H9 (cell line): ENCODE measurements at regions not wholly inside any gene's neighbourhood (a gene's known extent, or its start where the extent isn't known, plus 50 kb on each side); places are given as distances from the start of the nearest gene placed in this dataset.

Experiments
- DNase-seq: peaks from one replicate; pipeline ENCODE4 v3.0.0-alpha.2; 2017
- H2AFZ ChIP-seq: one replicate; pipeline ENCODE4 v1.6.1; 2013; ENCODE audit warnings: mild to moderate bottlenecking, low read length, control low read depth, moderate library complexity
- H2AK5ac ChIP-seq: 2 replicates; pipeline ENCODE4 v1.6.1; 2013; ENCODE audit warnings: low read length, control low read depth, mixed read lengths; ENCODE audit not compliant: insufficient read length
- H2BK120ac ChIP-seq: one replicate; pipeline ENCODE4 v1.6.1; 2013; ENCODE audit warnings: low read depth, mild to moderate bottlenecking, low read length, control low read depth, inconsistent platforms; ENCODE audit not compliant: poor library complexity, severe bottlenecking
- H2BK12ac ChIP-seq: 2 replicates; pipeline ENCODE4 v1.6.1; 2013; ENCODE audit warnings: low read length, control low read depth, mixed read lengths, low read depth; ENCODE audit not compliant: insufficient read length
- H2BK15ac ChIP-seq: 2 replicates; pipeline ENCODE4 v1.6.1; 2013; ENCODE audit warnings: low read depth, low read length, control low read depth
- H2BK20ac ChIP-seq: one replicate; pipeline ENCODE4 v1.6.1; 2013; ENCODE audit warnings: low read depth, mild to moderate bottlenecking, low read length, control low read depth, inconsistent platforms; ENCODE audit not compliant: poor library complexity, severe bottlenecking
- H2BK5ac ChIP-seq: 2 replicates; pipeline ENCODE4 v1.6.1; 2013; ENCODE audit warnings: low read length, control low read depth, mixed read lengths; ENCODE audit not compliant: insufficient read length
- H3K14ac ChIP-seq: 2 replicates; pipeline ENCODE4 v1.6.1; 2013; ENCODE audit warnings: low read length, control low read depth; ENCODE audit not compliant: insufficient read depth
- H3K18ac ChIP-seq: 2 replicates; pipeline ENCODE4 v1.6.1; 2013; ENCODE audit warnings: low read depth, mild to moderate bottlenecking, mixed read lengths, low read length, control low read depth; ENCODE audit not compliant: insufficient read length
- H3K23ac ChIP-seq: 2 replicates; pipeline ENCODE4 v1.6.1; 2013; ENCODE audit warnings: low read length, control low read depth, mixed read lengths, low read depth; ENCODE audit not compliant: insufficient read length
- H3K23me2 ChIP-seq: 2 replicates; pipeline ENCODE4 v1.6.1; 2013; ENCODE audit warnings: low read depth, mild to moderate bottlenecking, mixed read lengths, low read length, control low read depth; ENCODE audit not compliant: insufficient read length, poor library complexity, severe bottlenecking
- H3K27ac ChIP-seq: 2 replicates; pipeline ENCODE4 v1.5.1; 2013; ENCODE audit warnings: low read length, control low read depth, mixed read lengths, low read depth; ENCODE audit not compliant: insufficient read length
- H3K27me3 ChIP-seq: 2 replicates; pipeline ENCODE4 v1.6.1; 2013; ENCODE audit warnings: low read length, control low read depth, inconsistent platforms; ENCODE audit not compliant: insufficient read depth
- H3K4ac ChIP-seq: 2 replicates; pipeline ENCODE4 v1.6.1; 2013; ENCODE audit warnings: low read depth, mild to moderate bottlenecking, control low read depth, inconsistent platforms, low read length, moderate library complexity
- H3K4me1 ChIP-seq: 2 replicates; pipeline ENCODE4 v1.6.1; 2013; ENCODE audit warnings: low read length, control low read depth, inconsistent platforms; ENCODE audit not compliant: insufficient read depth
- H3K4me2 ChIP-seq: 2 replicates; pipeline ENCODE4 v1.6.1; 2013; ENCODE audit warnings: low read length, control low read depth, mixed read lengths; ENCODE audit not compliant: insufficient read length, insufficient read depth
- H3K56ac ChIP-seq: 2 replicates; pipeline ENCODE4 v1.6.1; 2013; ENCODE audit warnings: low read depth, mild to moderate bottlenecking, mixed read lengths, low read length, control low read depth; ENCODE audit not compliant: insufficient read length
- H3K79me1 ChIP-seq: 2 replicates; pipeline ENCODE4 v1.6.1; 2013; ENCODE audit warnings: low read depth, mild to moderate bottlenecking, moderate library complexity, low read length, control low read depth, inconsistent platforms; ENCODE audit not compliant: insufficient read depth, poor library complexity, severe bottlenecking
- H3K79me2 ChIP-seq: 2 replicates; pipeline ENCODE4 v1.6.1; 2013; ENCODE audit warnings: low read length, control low read depth, inconsistent platforms; ENCODE audit not compliant: insufficient read depth
- H3K9ac ChIP-seq: 2 replicates; pipeline ENCODE4 v1.6.1; 2013; ENCODE audit warnings: low read length, control low read depth, mixed read lengths; ENCODE audit not compliant: insufficient read length; ENCODE audit errors: extremely low read depth
- H3K9me3 ChIP-seq: one replicate; pipeline ENCODE4 v1.6.1; 2013; ENCODE audit warnings: low read depth, low read length, inconsistent platforms; ENCODE audit not compliant: control insufficient read depth
- H3T11ph ChIP-seq: one replicate; pipeline ENCODE4 v1.6.1; 2013; ENCODE audit warnings: mild to moderate bottlenecking, low read length, control low read depth, inconsistent platforms
- H4K20me1 ChIP-seq: one replicate; pipeline ENCODE4 v1.6.1; 2013; ENCODE audit not compliant: control insufficient read depth, insufficient read length, insufficient read depth
- H4K5ac ChIP-seq: 2 replicates; pipeline ENCODE4 v1.6.1; 2013; ENCODE audit warnings: low read depth, mild to moderate bottlenecking, mixed read lengths, low read length, control low read depth; ENCODE audit not compliant: insufficient read length
- H4K8ac ChIP-seq: replicated peaks from 2 replicates; pipeline ENCODE4 v1.6.1; 2013; ENCODE audit warnings: low read length, control low read depth, mixed read lengths, low read depth; ENCODE audit not compliant: insufficient read length
- H4K91ac ChIP-seq: 2 replicates; pipeline ENCODE4 v1.6.1; 2013; ENCODE audit warnings: low read depth, mild to moderate bottlenecking, moderate library complexity, mixed read lengths, low read length, control low read depth; ENCODE audit not compliant: insufficient read length
- H3K27ac Mint-ChIP-seq, 3 experiments: 2 replicates in 2 of 3; 3 replicates in 1 of 3; pipeline ENCODE4 v1.8.0; 2020 to 2021; ENCODE audit warnings: mixed read lengths in 3 of 3, mild to moderate bottlenecking in 1 of 3, moderate library complexity in 1 of 3
- H3K27me3 Mint-ChIP-seq: 2 replicates; pipeline ENCODE4 v1.8.0; 2021; ENCODE audit warnings: low read depth, mild to moderate bottlenecking, moderate library complexity, mixed read lengths
- H3K36me3 Mint-ChIP-seq, 3 experiments: 2 replicates in 2 of 3; 3 replicates in 1 of 3; pipeline ENCODE4 v1.8.0; 2020 to 2021; ENCODE audit warnings: low read depth in 3 of 3, mixed read lengths in 3 of 3; ENCODE audit not compliant: insufficient read depth in 1 of 3
- H3K4me1 Mint-ChIP-seq, 2 experiments: 2 replicates each; pipeline ENCODE4 v1.8.0; 2020; ENCODE audit warnings: mixed read lengths in 2 of 2
- H3K4me3 Mint-ChIP-seq, 2 experiments: 2 replicates in 1 of 2; 3 replicates in 1 of 2; pipeline ENCODE4 v1.8.0; 2020 to 2021; ENCODE audit warnings: mild to moderate bottlenecking in 2 of 2, mixed read lengths in 2 of 2, moderate library complexity in 1 of 2
- H3K9me3 Mint-ChIP-seq, 2 experiments: 2 replicates in 1 of 2; 3 replicates in 1 of 2; pipeline ENCODE4 v1.8.0; 2020; ENCODE audit warnings: mild to moderate bottlenecking in 2 of 2, mixed read lengths in 2 of 2, moderate library complexity in 1 of 2
- WGBS: extraction: QIAGEN DNeasy Blood & Tissue Kit; methylation state at CpG from one replicate; pipeline ENCODE4 v1.1.7; 2013; ENCODE audit warnings: missing lambda C conversion rate, low lambda C conversion rate, mixed read lengths; ENCODE audit not compliant: insufficient read length; ENCODE audit errors: extremely low coverage; 5-methylcytosine and 5-hydroxymethylcytosine counted together
- TF ChIP-seq, protein P1 (sequence below): fragments of 200-600 bp; sonication (generic); conservative IDR thresholded peaks from 3 replicates; pipeline ENCODE4 v1.8.0; 2021; ENCODE audit warnings: antibody characterized with exemption, mild to moderate bottlenecking

DNA sequence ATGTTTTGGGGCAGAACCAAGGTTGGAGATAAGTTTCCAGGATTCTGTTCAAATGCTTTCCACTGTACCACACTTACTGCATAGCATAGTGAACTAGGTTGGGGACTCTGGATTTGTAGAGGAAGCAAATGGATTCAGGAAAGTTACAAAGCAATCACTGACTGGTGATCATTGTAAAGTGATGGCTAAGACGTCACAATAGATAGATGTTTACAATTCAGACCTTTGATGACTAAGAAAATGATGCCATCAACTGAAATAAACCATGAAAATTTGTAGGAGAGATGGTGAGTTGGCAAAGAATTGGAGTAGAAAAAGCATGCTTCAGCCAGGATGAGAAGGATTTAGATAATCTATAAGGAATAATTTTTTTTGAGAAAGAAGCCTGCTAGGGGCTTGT, 178.0 kb downstream of the UBE2E3 start:
- no peak overlapping the region for H3K4me2 ChIP-seq
- no peak overlapping the region for H2BK20ac ChIP-seq
- no peaks in the 10 kb centered on the region for H3K79me2 ChIP-seq
- peaks cover 12% of the 10 kb centered on the region for H3K9me3 ChIP-seq
- DNase-seq, result no peak
- no peaks in the 10 kb centered on the region for H4K20me1 ChIP-seq
- no peak overlapping the region for H3K56ac ChIP-seq
- H3K79me1 ChIP-seq, result no peaks in the 10 kb centered on the region
- no peak overlapping the region for H3K9ac ChIP-seq
- H3K23me2 ChIP-seq, result no peaks in the 10 kb centered on the region
- no peak overlapping the region for H3K27ac Mint-ChIP-seq
- H3K9me3 Mint-ChIP-seq, result peaks cover 16 to 18% of the 10 kb centered on the region in 2 experiments
- no peak overlapping the region for H4K5ac ChIP-seq
- H2BK120ac ChIP-seq, result no peak overlapping the region
- peaks cover 3 to 9% (median 3%) of the 10 kb centered on the region in 3 experiments; a peak in 5 of 7 replicates for H3K36me3 Mint-ChIP-seq
- no CpG with 5 or more reads among the region's 1 CpG for WGBS
- no peaks in the 10 kb centered on the region for H3K27me3 ChIP-seq
- H3K23ac ChIP-seq, result no peak overlapping the region
- H4K8ac ChIP-seq, result no peak overlapping the region
- H3K27ac ChIP-seq, result no peak overlapping the region
- no peak overlapping the region for H4K91ac ChIP-seq
- H3K18ac ChIP-seq, result no peak overlapping the region
- no peak overlapping the region for H2AK5ac ChIP-seq
- H2BK15ac ChIP-seq, result no peak overlapping the region
- no peak overlapping the region for H3K4ac ChIP-seq
- no peak overlapping the region for H3K4me3 Mint-ChIP-seq
- H3K14ac ChIP-seq, result no peak overlapping the region
- H2AFZ ChIP-seq, result no peak overlapping the region
- no peak overlapping the region for H2BK5ac ChIP-seq
- H2BK12ac ChIP-seq, result no peak overlapping the region
- no peaks in the 10 kb centered on the region; the same call in 1 of the 2 replicates for H3K27me3 Mint-ChIP-seq
- H3T11ph ChIP-seq, result no peak overlapping the region
- TF ChIP-seq, protein P1, sequence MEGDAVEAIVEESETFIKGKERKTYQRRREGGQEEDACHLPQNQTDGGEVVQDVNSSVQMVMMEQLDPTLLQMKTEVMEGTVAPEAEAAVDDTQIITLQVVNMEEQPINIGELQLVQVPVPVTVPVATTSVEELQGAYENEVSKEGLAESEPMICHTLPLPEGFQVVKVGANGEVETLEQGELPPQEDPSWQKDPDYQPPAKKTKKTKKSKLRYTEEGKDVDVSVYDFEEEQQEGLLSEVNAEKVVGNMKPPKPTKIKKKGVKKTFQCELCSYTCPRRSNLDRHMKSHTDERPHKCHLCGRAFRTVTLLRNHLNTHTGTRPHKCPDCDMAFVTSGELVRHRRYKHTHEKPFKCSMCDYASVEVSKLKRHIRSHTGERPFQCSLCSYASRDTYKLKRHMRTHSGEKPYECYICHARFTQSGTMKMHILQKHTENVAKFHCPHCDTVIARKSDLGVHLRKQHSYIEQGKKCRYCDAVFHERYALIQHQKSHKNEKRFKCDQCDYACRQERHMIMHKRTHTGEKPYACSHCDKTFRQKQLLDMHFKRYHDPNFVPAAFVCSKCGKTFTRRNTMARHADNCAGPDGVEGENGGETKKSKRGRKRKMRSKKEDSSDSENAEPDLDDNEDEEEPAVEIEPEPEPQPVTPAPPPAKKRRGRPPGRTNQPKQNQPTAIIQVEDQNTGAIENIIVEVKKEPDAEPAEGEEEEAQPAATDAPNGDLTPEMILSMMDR, result no peak
- H3K4me1 Mint-ChIP-seq, result no peaks in the 10 kb centered on the region
- H3K4me1 ChIP-seq, result no peaks in the 10 kb centered on the region
